ENCODE measurements at regions not wholly inside any gene's neighbourhood (a gene's known extent, or its start where the extent isn't known, plus 50 kb on each side); places are given as distances from the start of the nearest gene placed in this dataset.
"Not testable (repeated sequence)": the region's sequence is repeated elsewhere in the genome, so short reads cannot be mapped to it uniquely, and the experiment has no call there.

DNA sequence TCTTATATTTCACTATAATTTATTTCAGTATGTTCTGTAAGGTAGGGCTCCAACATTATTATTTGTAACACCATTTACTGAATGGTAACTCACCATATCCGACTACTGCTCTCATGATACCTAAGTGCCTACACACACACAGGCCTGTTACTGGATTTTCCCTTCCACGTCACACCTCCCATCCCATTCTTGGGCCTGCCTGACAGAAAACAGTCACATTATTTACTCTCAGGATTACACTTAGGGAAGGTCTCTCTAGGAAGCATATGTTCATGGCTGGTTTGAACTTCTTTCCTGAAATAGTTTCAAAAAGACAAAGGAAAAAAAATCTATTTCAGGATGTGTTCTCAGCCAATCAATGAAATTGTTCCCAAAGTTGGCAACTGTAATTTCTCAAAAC, 102.3 kb upstream of the DOCK9 start:
- no peak for DNase-seq
- Histone ChIP-seq H3K27ac (no peak overlapping the region), H3K36me3 (no peaks in the 10 kb centered on the region), H3K9me3 (replicated peaks) (no peaks in the 10 kb centered on the region), H3K4me3 (no peak overlapping the region), H3K27me3 (no peaks in the 10 kb centered on the region), H3K4me1 (no peaks in the 10 kb centered on the region)

DNA sequence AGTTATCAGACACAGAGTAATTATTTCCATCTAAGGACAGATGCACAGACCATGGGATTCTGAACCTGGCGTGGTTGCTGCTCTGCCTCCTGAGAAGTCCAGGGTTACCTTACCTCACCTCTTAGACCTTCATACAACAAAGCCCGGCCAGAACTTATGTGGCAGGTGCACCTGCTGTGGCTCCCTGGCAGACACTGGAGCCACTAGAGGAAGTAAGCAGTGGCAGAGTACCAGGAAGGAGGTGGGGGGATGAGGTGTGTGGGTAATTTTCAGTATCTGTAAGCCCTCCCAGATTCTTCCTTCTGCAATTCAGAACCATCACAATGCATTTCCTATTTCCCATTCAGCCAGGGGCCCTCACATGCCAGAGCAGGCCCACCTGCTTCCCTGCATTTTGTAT, 106.1 kb upstream of the DOCK9 start:
- H3K27ac ChIP-seq, result no peak overlapping the region
- no peak overlapping the region for H3K4me3 ChIP-seq
- no peak for DNase-seq
- no peaks in the 10 kb centered on the region; the same call in 1 of the 2 replicates for H3K27me3 ChIP-seq
- 0 out of 2 replicates have a peak, but pooled peaks cover 4% of the 10 kb centered on the region for H3K4me1 ChIP-seq
- no peaks in the 10 kb centered on the region for H3K36me3 ChIP-seq
- no peaks in the 10 kb centered on the region for H3K9me3 ChIP-seq (replicated peaks)

DNA sequence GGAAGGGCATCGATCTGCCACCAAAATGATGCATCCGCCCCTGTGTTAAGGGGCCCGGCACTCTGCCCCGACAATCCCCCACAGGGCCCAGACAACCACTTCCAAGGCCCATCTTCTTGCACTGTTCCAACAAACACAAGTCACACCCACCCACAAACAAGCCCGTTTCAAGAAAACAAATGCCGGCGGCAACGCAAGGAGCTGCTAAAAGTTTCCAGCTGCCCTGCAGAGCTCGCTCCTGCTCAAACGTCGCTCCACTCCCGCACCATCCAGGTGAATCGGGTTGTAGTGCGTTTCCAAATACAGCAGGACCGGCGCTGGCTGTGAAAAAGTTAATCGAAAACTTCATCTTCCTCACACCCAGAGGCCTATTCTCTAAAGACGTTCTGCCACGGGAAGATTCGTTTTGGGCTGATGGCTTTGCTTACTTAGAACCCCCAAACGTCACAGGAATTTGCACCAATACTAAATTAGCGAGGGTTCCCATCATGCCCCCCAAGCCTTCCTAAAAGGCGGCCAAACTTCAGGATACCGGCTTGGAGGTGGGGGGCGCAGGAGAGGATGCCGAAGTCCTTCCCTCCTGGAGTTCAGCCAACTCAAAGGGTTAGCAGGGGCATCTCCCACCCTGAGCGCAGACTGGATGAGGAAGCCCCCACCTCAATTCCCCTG, 107.4 kb upstream of the DOCK9 start:
- no peak overlapping the region for H3K4me3 ChIP-seq
- DNase-seq, result no peak

DNA sequence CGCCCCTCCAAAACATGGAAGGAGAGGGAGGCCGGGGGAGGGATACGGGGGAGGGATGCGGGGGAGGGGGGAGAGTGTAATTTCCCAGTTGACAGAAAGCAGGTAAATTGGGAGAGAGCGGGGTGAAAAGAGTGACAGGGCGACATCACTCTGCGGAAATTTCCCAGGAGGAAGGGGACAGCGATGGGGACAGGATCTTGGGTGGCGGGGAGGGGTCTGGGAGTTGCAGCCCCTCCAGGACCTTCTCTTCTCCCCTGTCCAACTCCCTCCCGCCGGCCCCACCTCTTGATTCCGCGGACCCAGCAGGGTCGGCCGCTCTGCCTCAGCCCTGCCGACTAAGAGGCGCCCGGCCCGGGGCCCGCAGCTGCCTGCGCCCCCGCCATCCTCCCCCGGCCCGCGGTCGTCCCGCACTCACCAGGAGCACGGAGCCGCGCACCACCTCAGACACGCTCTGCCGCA, 108.0 kb upstream of the DOCK9 start:
- peak overlapping the region; percentile 69 for H3K4me3 ChIP-seq
- H3K27ac ChIP-seq, result no peak overlapping the region
- H3K4me1 ChIP-seq, result 0 out of 2 replicates have a peak, but pooled peaks cover 4% of the 10 kb centered on the region
- H3K27me3 ChIP-seq, result no peaks in the 10 kb centered on the region; the same call in 1 of the 2 replicates
- DNase-seq, result peak in 1 of 2 experiments; percentile 38
- H3K36me3 ChIP-seq, result no peaks in the 10 kb centered on the region
- H3K9me3 ChIP-seq (replicated peaks), result no peaks in the 10 kb centered on the region

More for the DNA sequence above, 107.4 kb upstream of the DOCK9 start:
- no peaks in the 10 kb centered on the region for H3K36me3 ChIP-seq
- H3K27ac ChIP-seq, result no peak overlapping the region
- H3K27me3 ChIP-seq, result no peaks in the 10 kb centered on the region; the same call in 1 of the 2 replicates
- H3K9me3 ChIP-seq (replicated peaks), result no peaks in the 10 kb centered on the region
- 0 out of 2 replicates have a peak, but pooled peaks cover 4% of the 10 kb centered on the region for H3K4me1 ChIP-seq

DNA sequence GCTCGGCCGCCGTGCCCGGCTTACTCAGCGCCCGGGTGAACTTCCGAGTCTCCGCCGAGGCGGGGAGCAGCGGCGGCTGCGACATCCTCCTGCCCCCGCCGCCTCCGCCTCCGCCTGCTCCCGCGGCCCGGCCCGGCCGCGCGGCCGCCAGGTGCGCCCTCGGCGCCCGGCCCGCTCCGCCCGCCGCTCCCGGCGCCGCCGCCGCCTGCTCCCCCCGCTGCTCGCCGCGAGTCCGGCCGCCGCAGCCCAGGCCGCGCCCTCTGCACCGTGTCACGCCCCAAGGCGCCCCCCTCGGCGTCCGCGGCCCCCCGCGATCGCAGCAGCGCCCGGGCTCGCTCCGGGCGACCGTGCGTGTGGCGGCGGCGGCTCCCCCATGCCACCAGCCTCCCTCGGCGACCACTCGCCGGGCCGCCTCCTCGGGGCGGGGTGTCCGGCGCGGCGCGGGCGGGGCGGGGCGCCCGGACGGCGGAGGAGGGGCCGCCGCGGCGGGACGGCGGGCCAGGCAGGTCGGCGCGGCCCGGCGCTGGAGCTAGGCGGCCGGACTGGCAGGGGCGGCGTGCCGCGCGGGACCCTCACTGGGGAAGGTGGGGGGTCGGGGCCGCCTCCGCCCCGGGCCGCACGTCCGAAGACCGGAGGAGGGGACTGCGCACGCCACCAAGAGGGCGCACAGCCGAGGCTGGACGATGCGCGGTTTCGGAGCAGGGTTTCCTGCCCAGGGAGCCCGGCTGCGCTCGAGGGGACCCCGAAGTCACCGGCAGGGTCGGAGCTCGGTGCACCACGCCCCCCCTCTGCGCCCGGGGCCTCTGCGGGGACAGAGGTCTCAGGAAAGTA, 108.6 kb upstream of the DOCK9 start:
- Histone ChIP-seq H3K4me1 (0 out of 2 replicates have a peak, but pooled peaks cover 4% of the 10 kb centered on the region), H3K36me3 (no peaks in the 10 kb centered on the region), H3K27ac (peak overlapping the region; percentile 11; the same call in 1 of the 2 replicates), H3K4me3 (peak overlapping the region; percentile 69), H3K9me3 (replicated peaks) (no peaks in the 10 kb centered on the region), H3K27me3 (no peaks in the 10 kb centered on the region; the same call in 1 of the 2 replicates)
- DNase-seq, result peak; percentile 34 to 51

DNA sequence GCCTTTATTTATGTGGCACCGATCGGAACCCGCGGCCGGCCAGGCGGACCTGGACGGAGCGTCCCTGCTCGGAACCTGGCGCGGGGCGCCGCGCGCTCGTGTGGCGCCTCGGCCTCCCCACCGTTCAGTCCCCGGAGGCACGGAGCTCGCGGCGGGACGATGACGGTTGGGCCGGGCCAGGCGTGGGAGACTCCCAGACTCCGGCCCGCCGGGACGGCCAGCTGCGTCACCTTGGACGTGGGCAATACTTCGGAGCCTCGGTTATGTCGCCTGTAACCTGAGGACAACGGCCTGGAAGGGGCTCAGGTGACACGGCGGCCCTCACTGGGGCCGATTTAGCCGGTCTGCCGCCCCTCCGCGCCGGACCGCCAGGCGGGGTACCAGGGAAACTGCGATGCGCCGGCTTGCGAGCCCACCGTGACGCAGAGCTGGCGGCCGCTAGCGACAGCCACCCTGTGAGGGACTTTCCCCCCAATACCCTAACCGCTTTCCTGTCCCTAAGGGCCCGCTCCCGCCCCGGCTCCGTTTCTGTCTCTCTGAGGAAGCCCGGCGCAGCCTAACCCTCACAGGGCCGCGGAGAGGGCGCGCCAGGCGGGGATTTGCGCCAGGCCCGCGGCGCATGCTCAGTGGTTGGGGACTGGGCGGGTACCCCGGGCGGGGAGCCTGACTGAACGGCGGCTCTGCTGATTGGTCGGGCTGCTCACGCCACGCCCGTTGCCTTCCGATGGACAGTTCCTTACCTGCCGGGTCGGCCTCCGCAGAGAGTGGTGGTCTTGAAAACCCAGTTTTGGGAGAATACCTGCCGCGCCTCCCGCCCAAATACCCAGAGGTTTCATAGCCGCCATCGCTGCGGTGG, 109.5 kb upstream of the DOCK9 start:
- 0 out of 2 replicates have a peak, but pooled peaks cover 4% of the 10 kb centered on the region for H3K4me1 ChIP-seq
- peak overlapping the region; percentile 11; the same call in 1 of the 2 replicates for H3K27ac ChIP-seq
- H3K9me3 ChIP-seq (replicated peaks), result no peaks in the 10 kb centered on the region
- H3K27me3 ChIP-seq, result no peaks in the 10 kb centered on the region; the same call in 1 of the 2 replicates
- DNase-seq, result peak; percentile 85 to 87
- peak overlapping the region; percentile 69 for H3K4me3 ChIP-seq
- no peaks in the 10 kb centered on the region for H3K36me3 ChIP-seq

DNA sequence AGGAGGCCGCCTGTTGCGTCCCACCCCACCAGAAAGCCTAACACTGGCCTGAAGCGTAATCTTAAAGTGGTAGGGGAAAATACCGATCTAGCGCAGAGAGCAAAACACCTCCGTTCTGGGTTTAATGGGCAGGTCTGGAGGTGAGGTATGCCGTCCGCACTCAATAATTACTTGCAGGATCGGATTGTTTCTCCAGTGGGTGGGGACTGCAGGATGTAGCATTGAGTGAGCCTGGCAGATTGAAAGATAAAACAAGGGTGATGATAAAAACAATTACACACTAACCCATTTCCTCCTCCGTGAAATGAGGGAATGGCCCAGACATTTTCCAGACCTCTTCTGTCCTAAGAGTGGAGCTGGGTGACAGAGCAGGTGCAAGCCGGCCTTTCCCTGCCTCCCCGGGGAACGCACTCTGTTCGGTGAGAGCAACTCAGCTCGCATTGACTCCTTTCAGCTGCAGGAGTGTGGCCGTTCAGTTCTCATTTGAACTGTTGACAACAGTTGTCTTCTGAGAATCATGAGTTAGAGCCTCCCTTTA, 110.2 kb upstream of the DOCK9 start:
- no peak overlapping the region for H3K27ac ChIP-seq
- H3K4me3 ChIP-seq, result peak overlapping the region; percentile 69
- peak in 1 of 2 experiments; percentile 31 for DNase-seq
- no peaks in the 10 kb centered on the region for H3K9me3 ChIP-seq (replicated peaks)
- no peaks in the 10 kb centered on the region; the same call in 1 of the 2 replicates for H3K27me3 ChIP-seq
- H3K4me1 ChIP-seq, result 0 out of 2 replicates have a peak, but pooled peaks cover 4% of the 10 kb centered on the region
- no peaks in the 10 kb centered on the region for H3K36me3 ChIP-seq

DNA sequence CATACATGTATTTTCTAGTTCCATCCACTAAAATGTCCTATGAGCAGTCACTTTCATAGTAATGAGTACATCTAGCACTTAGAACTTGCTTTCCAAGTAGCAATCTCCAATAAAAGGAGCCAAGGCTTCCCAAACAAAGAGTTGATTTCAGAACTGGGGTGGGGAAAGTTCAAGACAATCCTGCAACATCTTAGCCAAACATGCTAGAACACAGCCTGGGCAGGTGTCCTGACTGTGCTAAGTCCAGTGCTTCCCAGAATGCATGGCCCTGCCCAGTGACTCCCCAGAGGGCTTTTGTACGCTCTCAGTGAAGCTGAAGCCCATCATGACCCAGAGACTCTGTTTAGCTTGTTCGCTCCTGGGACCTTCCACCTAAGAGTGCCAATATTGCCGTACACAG, 106.7 kb upstream of the UBAC2 start:
- no peaks in the 10 kb centered on the region for H3K36me3 ChIP-seq
- H3K27ac ChIP-seq, result no peak overlapping the region
- DNase-seq, result no peak
- H3K4me1 ChIP-seq, result no peaks in the 10 kb centered on the region
- no peaks in the 10 kb centered on the region for H3K9me3 ChIP-seq (replicated peaks)
- no peak overlapping the region for H3K4me3 ChIP-seq
- H3K27me3 ChIP-seq, result no peaks in the 10 kb centered on the region; the same call in 1 of the 2 replicates

DNA sequence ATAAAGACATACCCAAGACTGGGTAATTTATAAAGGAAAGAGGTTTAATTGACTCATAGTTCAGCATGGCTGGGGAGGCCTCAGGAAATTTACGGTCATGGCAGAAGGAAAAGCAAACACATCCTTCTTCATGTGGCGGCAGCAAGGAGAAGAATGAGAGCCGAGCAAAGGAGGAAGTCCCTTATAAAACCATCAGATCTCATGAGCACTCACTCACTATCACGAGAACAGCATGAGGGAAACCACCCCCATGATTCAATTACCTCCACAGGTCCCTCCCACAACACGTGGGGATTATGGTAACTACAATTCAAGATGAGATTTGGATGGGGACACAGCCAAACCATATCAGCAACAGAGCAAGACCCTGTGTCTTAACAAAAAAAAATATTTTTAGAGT, 98.8 kb upstream of the UBAC2 start:
- not testable (repeated sequence) for H3K4me3 ChIP-seq; H3K27ac ChIP-seq; H3K27me3 ChIP-seq; H3K4me1 ChIP-seq; H3K36me3 ChIP-seq; H3K9me3 ChIP-seq (replicated peaks); DNase-seq

DNA sequence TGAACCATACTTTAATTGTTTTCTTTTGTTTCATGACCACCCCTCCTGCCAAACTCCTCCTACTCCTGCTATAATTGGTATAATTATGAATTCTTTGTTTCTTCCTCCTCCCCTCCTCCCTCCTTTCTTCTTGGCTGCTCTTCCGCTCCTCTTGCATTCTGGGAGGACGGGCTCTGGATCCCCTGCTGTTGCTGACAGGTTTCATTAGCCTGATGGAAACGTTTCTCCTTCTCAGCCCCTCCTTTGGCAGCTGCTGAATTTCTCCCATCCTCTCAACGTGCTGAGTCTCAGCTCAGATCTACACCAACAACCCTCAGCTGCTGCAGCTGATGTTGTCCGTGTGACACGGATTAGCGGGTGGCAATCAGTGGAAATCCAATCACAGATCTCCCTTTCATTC, 97.1 kb upstream of the UBAC2 start:
- peak overlapping the region; percentile 38 for H3K4me3 ChIP-seq
- 0 out of 2 replicates have a peak, but pooled peaks cover 3% of the 10 kb centered on the region for H3K4me1 ChIP-seq
- no peaks in the 10 kb centered on the region for H3K9me3 ChIP-seq (replicated peaks)
- H3K27ac ChIP-seq, result peak overlapping the region; percentile 30; the same call in 1 of the 2 replicates
- no peaks in the 10 kb centered on the region; the same call in 1 of the 2 replicates for H3K36me3 ChIP-seq
- H3K27me3 ChIP-seq, result no peaks in the 10 kb centered on the region
- peak; percentile 78 to 88 for DNase-seq

DNA sequence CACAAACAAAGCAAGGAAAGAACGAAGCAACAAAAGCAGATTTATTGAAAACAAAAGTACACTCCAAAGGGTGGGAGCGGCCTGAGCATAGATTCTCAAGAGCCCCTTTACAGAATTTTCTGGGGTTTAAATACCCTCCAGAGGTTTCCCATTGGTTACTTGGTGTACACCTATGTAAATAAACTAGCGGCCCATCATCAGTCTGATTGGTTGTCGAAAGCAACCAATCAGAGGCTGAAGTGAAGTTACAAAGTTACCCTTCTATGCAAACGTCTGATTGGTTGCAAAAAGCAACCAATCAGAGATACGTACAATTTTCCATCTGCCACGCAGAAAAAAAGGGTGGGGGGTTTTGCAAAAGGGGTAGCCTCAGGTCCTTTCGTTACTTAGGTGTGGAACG, 96.3 kb upstream of the UBAC2 start:
- Histone ChIP-seq H3K27me3 (no peaks in the 10 kb centered on the region), H3K4me3 (no peak overlapping the region), H3K36me3 (no peaks in the 10 kb centered on the region; the same call in 1 of the 2 replicates), H3K27ac (no peak overlapping the region), H3K4me1 (0 out of 2 replicates have a peak, but pooled peaks cover 3% of the 10 kb centered on the region), H3K9me3 (replicated peaks) (no peaks in the 10 kb centered on the region)
- peak in 1 of 2 experiments; percentile 44 for DNase-seq

DNA sequence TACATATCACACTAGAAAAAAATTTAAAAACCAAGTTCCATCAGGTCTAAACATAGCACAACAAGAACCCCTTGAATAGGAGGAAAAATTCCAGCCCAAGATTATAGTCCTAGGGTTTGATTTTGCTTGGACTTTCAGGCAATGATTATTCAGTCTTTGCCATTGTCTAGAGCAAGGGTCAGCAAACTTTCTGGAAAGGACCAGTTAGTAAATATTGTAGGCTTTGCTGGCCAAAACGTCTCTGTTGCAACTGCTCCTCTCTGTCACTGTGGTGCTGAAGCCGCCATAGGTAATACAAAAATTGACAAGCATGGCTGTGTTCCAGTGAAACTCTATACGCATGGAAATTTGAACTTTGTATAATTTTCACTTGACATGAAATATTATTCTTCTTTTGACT, 95.5 kb upstream of the UBAC2 start:
- no peaks in the 10 kb centered on the region for H3K27me3 ChIP-seq
- DNase-seq, result no peak
- H3K4me1 ChIP-seq, result 0 out of 2 replicates have a peak, but pooled peaks cover 3% of the 10 kb centered on the region

DNA sequence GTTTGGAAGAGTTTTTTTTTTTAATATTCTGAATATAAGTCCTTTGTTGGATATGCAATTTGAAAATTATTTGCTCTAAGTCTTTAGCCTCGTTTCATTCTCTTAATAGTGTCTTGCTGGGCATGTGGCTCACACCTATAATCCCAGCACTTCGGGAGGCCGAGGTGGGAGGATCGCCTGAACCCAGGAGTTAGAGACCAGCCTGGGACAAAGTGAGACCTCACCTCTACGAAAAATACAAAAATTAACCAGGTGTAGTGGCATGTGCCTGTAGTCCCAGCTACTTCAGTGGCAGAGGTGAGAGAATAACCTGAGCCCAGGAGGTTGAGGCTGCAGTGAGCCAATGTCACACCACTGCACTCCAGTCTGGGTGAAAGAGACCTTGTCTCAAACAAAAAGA, 87.3 kb upstream of the UBAC2 start:
- Histone ChIP-seq H3K27ac (no peak overlapping the region), H3K9me3 (replicated peaks) (no peaks in the 10 kb centered on the region), H3K36me3 (no peaks in the 10 kb centered on the region), H3K4me1 (no peaks in the 10 kb centered on the region), H3K4me3 (no peak overlapping the region), H3K27me3 (no peaks in the 10 kb centered on the region)
- DNase-seq, result no peak

More for the DNA sequence above, 95.5 kb upstream of the UBAC2 start:
- Histone ChIP-seq H3K27ac (no peak overlapping the region), H3K36me3 (no peaks in the 10 kb centered on the region; the same call in 1 of the 2 replicates), H3K4me3 (no peak overlapping the region), H3K9me3 (replicated peaks) (no peaks in the 10 kb centered on the region)

DNA sequence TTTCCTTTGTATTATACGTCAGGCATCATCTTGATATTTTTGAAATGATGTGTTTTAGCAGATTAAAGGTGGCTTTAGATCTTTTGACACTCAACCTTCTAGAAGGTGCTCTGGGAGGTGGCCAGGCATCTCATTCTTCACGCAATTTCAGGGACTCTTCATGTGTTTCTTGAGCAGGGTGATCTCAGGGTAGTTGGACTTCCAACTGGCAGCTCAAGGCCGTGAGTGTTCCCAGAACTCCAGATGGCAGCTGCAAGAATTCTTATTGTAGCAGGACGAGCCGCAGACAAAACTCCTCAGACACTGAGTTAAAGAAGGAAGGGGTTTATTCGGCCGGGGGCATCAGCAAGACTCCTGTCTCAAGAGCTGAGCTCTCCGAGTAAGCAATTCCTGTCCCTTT, 82.5 kb upstream of the UBAC2 start:
- H3K4me3 ChIP-seq, result no peak overlapping the region
- 0 out of 2 replicates have a peak, but pooled peaks cover 3% of the 10 kb centered on the region for H3K27me3 ChIP-seq
- no peaks in the 10 kb centered on the region for H3K9me3 ChIP-seq (replicated peaks)
- H3K27ac ChIP-seq, result no peak overlapping the region
- peaks cover 6% of the 10 kb centered on the region; the same call in 1 of the 2 replicates for H3K4me1 ChIP-seq
- H3K36me3 ChIP-seq, result no peaks in the 10 kb centered on the region
- DNase-seq, result no peak
